Lower lobe of right lung (tissue), 2 donors: ENCODE measurements at regions not wholly inside any gene's neighbourhood (a gene's known extent, or its start where the extent isn't known, plus 50 kb on each side); places are given as distances from the start of the nearest gene placed in this dataset.

ENCODE experiments used
- ATAC-seq, 2 donors: fragments of 200-7000 bp; cut with Tn5 transposase; one replicate each; pipeline ENCODE4 v1.9.1; 2020 to 2022; ENCODE audit warnings: mild to moderate bottlenecking in 2 of 2, moderate library complexity in 2 of 2
- DNase-seq: peaks from one replicate; pipeline ENCODE4 v3.0.0-alpha.2; 2020
- H3K27ac ChIP-seq: fragments of 200-600 bp; one replicate; pipeline ENCODE4 v1.8.0; 2022
- H3K27me3 ChIP-seq: fragments of 200-600 bp; one replicate; pipeline ENCODE4 v1.8.0; 2022; ENCODE audit warnings: low read depth
- H3K36me3 ChIP-seq: fragments of 200-600 bp; one replicate; pipeline ENCODE4 v1.8.0; 2022; ENCODE audit warnings: mild to moderate bottlenecking
- H3K4me1 ChIP-seq: fragments of 200-600 bp; one replicate; pipeline ENCODE4 v1.8.0; 2022
- H3K4me3 ChIP-seq: fragments of 200-600 bp; one replicate; pipeline ENCODE4 v1.8.0; 2022; ENCODE audit warnings: mild to moderate bottlenecking
- H3K9me3 ChIP-seq: fragments of 200-600 bp; one replicate; pipeline ENCODE4 v1.8.0; 2022
- intact Hi-C: fragments of 100-400 bp; cut with DNase I; formaldehyde crosslinking; loops from one replicate; pipeline ENCODE4 v1.11.0; 2022
- TF ChIP-seq, protein P1 (sequence below): fragments of 200-600 bp; IDR thresholded peaks from one replicate; pipeline ENCODE4 v1.8.0; 2022; ENCODE audit warnings: antibody characterized with exemption, mild to moderate bottlenecking
- donor health status: DM: no; HTN: yes; CAD: no; lungs with severe emphysema.

DNA sequence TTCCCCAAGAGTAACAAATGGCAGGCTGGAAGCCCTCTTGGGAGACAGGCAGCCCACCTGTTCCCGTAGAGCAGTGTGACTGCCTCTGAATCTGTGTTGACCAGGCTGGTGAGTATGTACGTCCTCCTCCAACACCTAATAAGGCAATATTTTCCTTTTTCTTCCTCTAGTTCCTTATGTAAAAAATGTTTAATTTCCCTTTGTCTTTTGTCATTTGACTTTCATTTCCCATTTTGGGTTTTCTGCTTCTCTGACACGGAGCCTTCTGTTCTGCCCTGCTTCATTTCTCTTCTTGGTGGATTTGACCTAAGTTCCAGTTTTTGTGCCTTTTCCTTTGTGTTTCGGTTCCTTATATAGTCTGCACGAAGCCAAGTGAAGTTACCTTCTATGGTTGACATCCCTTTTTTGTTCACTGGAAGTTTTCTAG lies 65.8 kb upstream of the ATF3 start:
- peak; percentile 80 to 83 for ATAC-seq
- H3K36me3 ChIP-seq: no peaks in the 10 kb centered on the region
- no peak overlapping the region for H3K4me3 ChIP-seq
- intact Hi-C loops: no loop called here
- H3K9me3 ChIP-seq: no peaks in the 10 kb centered on the region
- peak overlapping the region; percentile 66 for H3K27ac ChIP-seq
- H3K27me3 ChIP-seq: no peaks in the 10 kb centered on the region
- TF ChIP-seq, protein P1, sequence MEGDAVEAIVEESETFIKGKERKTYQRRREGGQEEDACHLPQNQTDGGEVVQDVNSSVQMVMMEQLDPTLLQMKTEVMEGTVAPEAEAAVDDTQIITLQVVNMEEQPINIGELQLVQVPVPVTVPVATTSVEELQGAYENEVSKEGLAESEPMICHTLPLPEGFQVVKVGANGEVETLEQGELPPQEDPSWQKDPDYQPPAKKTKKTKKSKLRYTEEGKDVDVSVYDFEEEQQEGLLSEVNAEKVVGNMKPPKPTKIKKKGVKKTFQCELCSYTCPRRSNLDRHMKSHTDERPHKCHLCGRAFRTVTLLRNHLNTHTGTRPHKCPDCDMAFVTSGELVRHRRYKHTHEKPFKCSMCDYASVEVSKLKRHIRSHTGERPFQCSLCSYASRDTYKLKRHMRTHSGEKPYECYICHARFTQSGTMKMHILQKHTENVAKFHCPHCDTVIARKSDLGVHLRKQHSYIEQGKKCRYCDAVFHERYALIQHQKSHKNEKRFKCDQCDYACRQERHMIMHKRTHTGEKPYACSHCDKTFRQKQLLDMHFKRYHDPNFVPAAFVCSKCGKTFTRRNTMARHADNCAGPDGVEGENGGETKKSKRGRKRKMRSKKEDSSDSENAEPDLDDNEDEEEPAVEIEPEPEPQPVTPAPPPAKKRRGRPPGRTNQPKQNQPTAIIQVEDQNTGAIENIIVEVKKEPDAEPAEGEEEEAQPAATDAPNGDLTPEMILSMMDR: no peak
- H3K4me1 ChIP-seq: peaks cover 7% of the 10 kb centered on the region
- DNase-seq: no peak

DNA sequence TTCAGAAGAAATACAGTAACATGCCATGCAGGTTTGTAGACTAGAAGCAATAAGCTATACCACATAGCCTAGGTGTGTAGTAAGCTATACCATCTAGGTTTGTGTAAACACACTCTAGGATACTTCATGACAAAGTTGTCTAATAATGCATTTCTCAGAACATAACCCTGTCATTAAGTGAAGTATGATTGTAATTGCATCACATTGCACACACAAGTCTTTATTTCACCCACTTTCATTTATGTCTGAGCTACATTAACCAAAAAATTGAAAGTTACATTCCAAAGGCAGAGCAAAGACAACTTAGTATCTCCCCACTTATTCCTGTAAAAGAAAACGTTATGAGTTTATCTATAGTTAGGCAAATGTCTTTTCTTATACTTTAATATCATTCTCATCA lies 64.5 kb upstream of the ATF3 start:
- TF ChIP-seq, protein P1: no peak
- no peaks in the 10 kb centered on the region for H3K9me3 ChIP-seq
- no peaks in the 10 kb centered on the region for H3K36me3 ChIP-seq
- intact Hi-C loops: no loop called here
- ATAC-seq: no peak
- no peaks in the 10 kb centered on the region for H3K27me3 ChIP-seq
- H3K27ac ChIP-seq: no peak overlapping the region
- H3K4me1 ChIP-seq: peaks cover 7% of the 10 kb centered on the region
- H3K4me3 ChIP-seq: no peak overlapping the region
- no peak for DNase-seq

DNA sequence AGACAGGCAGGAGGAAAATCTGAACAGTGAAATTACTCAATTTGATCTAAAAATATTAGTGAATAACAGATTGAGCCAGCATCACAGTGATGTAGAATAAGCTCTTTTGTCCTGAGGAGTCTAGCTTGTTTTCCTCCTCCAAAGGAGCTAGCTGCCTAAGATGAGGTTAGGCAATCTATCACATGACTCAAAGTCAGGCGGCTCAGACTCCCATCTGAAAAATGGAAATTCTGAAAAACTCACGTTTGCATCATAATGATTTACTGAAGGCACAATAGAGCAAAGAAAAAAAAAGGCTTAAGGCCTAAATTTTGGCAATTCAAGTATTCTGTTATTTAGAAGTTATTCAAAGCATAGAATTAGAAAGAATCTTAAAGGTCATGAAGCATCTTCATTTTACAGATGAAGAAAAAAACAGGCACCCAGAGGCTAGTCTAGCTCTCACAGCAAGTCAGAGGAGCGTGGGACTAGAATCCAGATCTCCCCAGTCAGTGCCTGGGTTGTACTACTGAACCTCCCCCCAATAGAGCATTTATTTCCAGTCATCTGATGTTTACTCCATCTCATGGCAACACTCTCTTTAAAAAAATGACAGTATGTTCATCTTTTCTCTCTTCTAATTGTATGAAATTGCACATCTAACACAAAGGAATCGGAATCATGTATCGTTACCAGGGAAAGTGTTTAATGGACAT lies 62.5 kb upstream of the ATF3 start:
- no peak for DNase-seq
- Histone ChIP-seq H3K4me3 (no peak overlapping the region), H3K36me3 (no peaks in the 10 kb centered on the region), H3K27me3 (no peaks in the 10 kb centered on the region), H3K9me3 (no peaks in the 10 kb centered on the region), H3K27ac (peak overlapping the region; percentile 28), H3K4me1 (peaks cover 7% of the 10 kb centered on the region)
- TF ChIP-seq, protein P1: no peak
- intact Hi-C loops: no loop called here
- peak in 1 of 2 donors; percentile 64 for ATAC-seq

DNA sequence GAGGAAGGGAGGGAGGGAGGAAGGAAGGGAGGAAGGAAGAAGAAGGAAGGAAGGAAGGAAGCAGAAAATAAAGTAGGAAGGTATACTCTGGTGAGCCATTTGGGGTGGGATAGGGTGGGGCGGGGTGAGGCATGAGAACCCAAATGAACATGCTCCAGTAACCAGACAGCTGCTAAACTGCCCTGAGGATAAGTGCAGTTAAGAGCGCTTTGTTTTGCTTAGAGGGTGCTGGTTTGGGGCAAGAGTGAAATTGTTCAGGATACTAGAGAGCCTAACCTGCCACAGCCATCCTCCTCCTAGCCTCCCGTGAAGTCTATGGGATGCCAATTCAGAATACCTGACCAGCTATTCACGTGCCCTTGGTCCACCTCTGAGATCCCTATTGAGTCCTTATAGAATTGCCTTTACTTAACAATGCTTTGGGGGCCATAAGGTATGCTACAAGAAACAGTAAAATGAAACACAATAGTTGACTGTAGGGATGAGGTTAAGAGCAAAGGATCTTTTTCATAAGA lies 59.0 kb upstream of the ATF3 start:
- ATAC-seq: no peak

DNA sequence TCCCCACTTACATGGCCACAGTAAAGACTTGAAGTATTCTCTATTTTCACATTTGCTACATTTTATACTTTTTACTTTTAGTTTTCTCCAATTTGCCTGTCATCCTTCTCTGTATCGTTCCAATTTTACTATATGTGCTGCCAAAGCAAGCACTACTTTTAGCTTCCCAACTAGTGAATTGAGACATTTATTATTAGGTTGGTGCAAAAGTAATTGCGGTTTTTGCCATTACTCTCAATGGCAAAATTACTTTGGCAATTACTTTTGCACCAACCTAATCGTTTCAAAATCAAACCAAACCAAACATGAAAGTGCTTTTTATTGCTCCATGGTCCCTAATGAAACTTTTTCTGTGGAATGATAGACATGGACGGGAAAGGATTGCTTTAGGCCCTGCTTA lies 56.6 kb upstream of the ATF3 start:
- Histone ChIP-seq H3K27ac (no peak overlapping the region), H3K9me3 (no peaks in the 10 kb centered on the region), H3K27me3 (no peaks in the 10 kb centered on the region), H3K4me3 (no peak overlapping the region), H3K4me1 (no peaks in the 10 kb centered on the region), H3K36me3 (no peaks in the 10 kb centered on the region)
- TF ChIP-seq, protein P1: no peak
- no peak for DNase-seq
- no peak for ATAC-seq
- intact Hi-C loops: no loop called here

More for the DNA sequence above, 59.0 kb upstream of the ATF3 start:
- Histone ChIP-seq H3K4me1 (peaks cover 7% of the 10 kb centered on the region), H3K36me3 (no peaks in the 10 kb centered on the region), H3K27ac (no peak overlapping the region), H3K9me3 (no peaks in the 10 kb centered on the region), H3K27me3 (no peaks in the 10 kb centered on the region), H3K4me3 (no peak overlapping the region)
- intact Hi-C loops: no loop called here
- TF ChIP-seq, protein P1: no peak
- DNase-seq: no peak
